H1 (cell line): ENCODE measurements at regions not wholly inside any gene's neighbourhood (a gene's known extent, or its start where the extent isn't known, plus 50 kb on each side); places are given as distances from the start of the nearest gene placed in this dataset.

ENCODE experiments used
- CTCF ChIP-seq, 3 experiments: IDR thresholded peaks; 1 replicate in 2 of 3; 2 replicates in 1 of 3; pipeline versions ENCODE4 v1.5.1 to v1.6.1; 2011; ENCODE audit warnings: low read length in 3 of 3, mild to moderate bottlenecking in 3 of 3, inconsistent platforms in 2 of 3, low read depth in 1 of 3, moderate library complexity in 1 of 3; ENCODE audit not compliant: insufficient read depth in 1 of 3; ENCODE audit errors: control extremely low read depth in 1 of 3
- EGR1 ChIP-seq: IDR thresholded peaks from 2 replicates; pipeline ENCODE4 v1.6.1; 2011; ENCODE audit warnings: low read depth, low read length, borderline replicate concordance
- EZH2 ChIP-seq: fragments of 200-600 bp; sonication (generic); IDR thresholded peaks from 2 replicates; pipeline ENCODE4 v1.7.1; 2012; ENCODE audit warnings: low read depth, mild to moderate bottlenecking, moderate library complexity, low read length, inconsistent platforms; ENCODE audit not compliant: severe bottlenecking
- POLR2AphosphoS5 ChIP-seq: IDR thresholded peaks from 2 replicates; pipeline ENCODE4 v1.6.1; 2011; ENCODE audit warnings: low read depth, low read length
- RFX5 ChIP-seq: IDR thresholded peaks from 2 replicates; pipeline ENCODE4 v1.6.1; 2011; ENCODE audit warnings: low read depth, low read length, improper control_type of control experiment, borderline replicate concordance
- RNF2 ChIP-seq: fragments of 200-900, 300-1000 bp; sonication (generic); IDR thresholded peaks from 2 replicates; pipeline ENCODE4 v1.7.1; 2016; ENCODE audit warnings: borderline replicate concordance, low read depth, mild to moderate bottlenecking, antibody characterized with exemption, low read length; ENCODE audit not compliant: poor library complexity, severe bottlenecking; ENCODE audit errors: missing control alignments
- SRF ChIP-seq: IDR thresholded peaks from 2 replicates; pipeline ENCODE4 v1.6.1; 2011; ENCODE audit warnings: mild to moderate bottlenecking, low read depth, low read length, moderate library complexity
- TAF1 ChIP-seq: IDR thresholded peaks from 2 replicates; pipeline ENCODE4 v1.6.1; 2011; ENCODE audit warnings: mild to moderate bottlenecking, low read depth, low read length
- TCF12 ChIP-seq: IDR thresholded peaks from 2 replicates; pipeline ENCODE4 v1.6.1; 2011; ENCODE audit warnings: low read depth, mild to moderate bottlenecking, low read length

- TF ChIP-seq CTCF (IDR thresholded peaks at IDR 0.05; ENCODE audit: control extremely low read depth in 1 of 3, insufficient read depth in 1 of 3, low read depth in 1 of 3, low read length in 3 of 3) (no peak), TCF12 (no peak), EGR1 (no peak), TAF1 (no peak), RFX5 (peak; percentile 73), EZH2 (no peak), POLR2AphosphoS5 (no peak), RNF2 (no peak), SRF (no peak)
Measured at GRCh38 chr14:57009585-57010515, 199.6 kb upstream of the OTX2 start.
